GM23338 (cell line): ENCODE measurements at regions not wholly inside any gene's neighbourhood (a gene's known extent, or its start where the extent isn't known, plus 50 kb on each side); places are given as distances from the start of the nearest gene placed in this dataset.

Source experiments
- EZH2 ChIP-seq: fragments of 200-600 bp; sonication (generic); IDR thresholded peaks from one replicate; pipeline ENCODE4 v1.8.0; 2017; ENCODE audit warnings: antibody characterized with exemption, mild to moderate bottlenecking, low read depth; ENCODE audit not compliant: unreplicated experiment
- TF ChIP-seq, protein P1 (sequence below), 2 experiments: fragments of 200-600 bp in 1 of 2; sonication (generic) in 1 of 2; conservative IDR thresholded peaks; 2 replicates each; pipeline versions ENCODE4 v1.5.1 to v1.6.1; 2016 to 2017; ENCODE audit warnings: antibody characterized with exemption in 2 of 2, low read depth in 2 of 2, mild to moderate bottlenecking in 2 of 2, moderate library complexity in 1 of 2

DNA sequence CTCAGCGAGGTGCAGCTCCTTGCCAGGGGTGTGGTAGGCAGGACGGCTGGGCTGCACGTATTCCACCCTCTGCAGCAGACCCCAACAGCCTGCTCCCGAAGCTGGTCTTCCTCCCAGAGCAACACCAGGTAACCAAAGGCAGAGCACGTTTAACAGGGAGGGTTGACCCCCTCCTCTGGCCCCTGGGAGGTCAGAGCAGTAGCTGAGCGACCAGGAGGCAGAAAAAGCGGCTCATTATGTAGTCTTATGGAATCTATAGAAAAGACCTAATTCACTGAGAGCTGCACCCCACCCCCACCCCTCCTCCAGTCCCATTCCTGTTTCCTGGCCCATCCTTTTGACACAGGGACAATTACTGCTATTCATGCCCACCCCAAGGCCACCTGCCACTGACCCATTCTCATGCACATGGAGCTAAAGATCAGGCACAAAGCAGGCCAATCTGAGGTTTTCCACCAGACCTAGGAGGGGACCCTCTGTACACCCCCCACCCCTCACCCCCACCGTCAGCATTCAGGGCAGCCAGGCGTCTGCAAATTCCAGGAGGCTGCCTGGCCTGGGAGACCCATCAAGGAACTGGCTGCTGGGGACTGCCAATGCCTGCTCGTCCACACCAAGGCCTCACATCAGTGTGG is 60.9 kb upstream of the FZD7 start:
- no peak for TF ChIP-seq EZH2
- TF ChIP-seq, protein P1, sequence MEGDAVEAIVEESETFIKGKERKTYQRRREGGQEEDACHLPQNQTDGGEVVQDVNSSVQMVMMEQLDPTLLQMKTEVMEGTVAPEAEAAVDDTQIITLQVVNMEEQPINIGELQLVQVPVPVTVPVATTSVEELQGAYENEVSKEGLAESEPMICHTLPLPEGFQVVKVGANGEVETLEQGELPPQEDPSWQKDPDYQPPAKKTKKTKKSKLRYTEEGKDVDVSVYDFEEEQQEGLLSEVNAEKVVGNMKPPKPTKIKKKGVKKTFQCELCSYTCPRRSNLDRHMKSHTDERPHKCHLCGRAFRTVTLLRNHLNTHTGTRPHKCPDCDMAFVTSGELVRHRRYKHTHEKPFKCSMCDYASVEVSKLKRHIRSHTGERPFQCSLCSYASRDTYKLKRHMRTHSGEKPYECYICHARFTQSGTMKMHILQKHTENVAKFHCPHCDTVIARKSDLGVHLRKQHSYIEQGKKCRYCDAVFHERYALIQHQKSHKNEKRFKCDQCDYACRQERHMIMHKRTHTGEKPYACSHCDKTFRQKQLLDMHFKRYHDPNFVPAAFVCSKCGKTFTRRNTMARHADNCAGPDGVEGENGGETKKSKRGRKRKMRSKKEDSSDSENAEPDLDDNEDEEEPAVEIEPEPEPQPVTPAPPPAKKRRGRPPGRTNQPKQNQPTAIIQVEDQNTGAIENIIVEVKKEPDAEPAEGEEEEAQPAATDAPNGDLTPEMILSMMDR (conservative IDR thresholded peaks at IDR 0.05; ENCODE audit: low read depth in 2 of 2), result no peak
